ENCODE measurements at regions not wholly inside any gene's neighbourhood (a gene's known extent, or its start where the extent isn't known, plus 50 kb on each side); places are given as distances from the start of the nearest gene placed in this dataset.

- no peaks in the 10 kb centered on the region for H3K9me3 ChIP-seq (ENCODE audit: severe bottlenecking)
- no peaks in the 10 kb centered on the region for H3K36me3 ChIP-seq
- TF ChIP-seq, protein P1, sequence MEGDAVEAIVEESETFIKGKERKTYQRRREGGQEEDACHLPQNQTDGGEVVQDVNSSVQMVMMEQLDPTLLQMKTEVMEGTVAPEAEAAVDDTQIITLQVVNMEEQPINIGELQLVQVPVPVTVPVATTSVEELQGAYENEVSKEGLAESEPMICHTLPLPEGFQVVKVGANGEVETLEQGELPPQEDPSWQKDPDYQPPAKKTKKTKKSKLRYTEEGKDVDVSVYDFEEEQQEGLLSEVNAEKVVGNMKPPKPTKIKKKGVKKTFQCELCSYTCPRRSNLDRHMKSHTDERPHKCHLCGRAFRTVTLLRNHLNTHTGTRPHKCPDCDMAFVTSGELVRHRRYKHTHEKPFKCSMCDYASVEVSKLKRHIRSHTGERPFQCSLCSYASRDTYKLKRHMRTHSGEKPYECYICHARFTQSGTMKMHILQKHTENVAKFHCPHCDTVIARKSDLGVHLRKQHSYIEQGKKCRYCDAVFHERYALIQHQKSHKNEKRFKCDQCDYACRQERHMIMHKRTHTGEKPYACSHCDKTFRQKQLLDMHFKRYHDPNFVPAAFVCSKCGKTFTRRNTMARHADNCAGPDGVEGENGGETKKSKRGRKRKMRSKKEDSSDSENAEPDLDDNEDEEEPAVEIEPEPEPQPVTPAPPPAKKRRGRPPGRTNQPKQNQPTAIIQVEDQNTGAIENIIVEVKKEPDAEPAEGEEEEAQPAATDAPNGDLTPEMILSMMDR (IDR thresholded peaks at IDR 0.05; ENCODE audit: low read depth, low read length) = no peak
- no peak overlapping the region for H3K27ac ChIP-seq
- H3K27me3 ChIP-seq (ENCODE audit: insufficient read depth, low read depth, severe bottlenecking) = no peaks in the 10 kb centered on the region
- no peak overlapping the region for H3K4me3 ChIP-seq (ENCODE audit: low read depth, low read length)
- DNase-seq = no peak
These were observed 205.2 kb downstream of the TMEM26 start for GRCh38 chr10:61248013-61248412.

DNA sequence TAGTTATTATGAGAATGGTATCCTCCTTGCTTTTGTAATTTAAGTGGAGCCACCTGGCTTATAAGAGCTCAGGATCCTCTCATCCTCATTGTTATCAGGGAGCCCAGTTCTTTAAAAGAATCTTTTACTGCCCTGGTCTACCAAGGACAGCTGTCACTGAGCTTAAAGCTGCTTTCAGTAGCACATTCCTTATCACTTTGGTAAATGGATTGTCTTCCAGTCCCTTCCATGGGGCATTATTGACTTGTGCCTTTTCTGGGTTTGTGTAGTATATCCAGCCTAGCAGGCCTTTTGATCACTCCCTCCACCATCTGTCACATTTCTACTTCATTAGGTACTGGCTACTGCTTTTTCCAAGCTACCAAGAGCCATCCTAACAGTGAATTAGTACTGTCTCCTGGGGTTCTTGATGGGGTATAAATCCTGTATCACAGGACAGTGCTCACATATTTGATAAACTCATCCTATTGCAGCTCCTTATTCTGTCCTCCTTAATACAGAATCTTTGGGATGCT lies 208.9 kb downstream of the TMEM26 start:
- Histone ChIP-seq H3K36me3 (no peaks in the 10 kb centered on the region), H3K27me3 (ENCODE audit: insufficient read depth, low read depth, severe bottlenecking) (no peaks in the 10 kb centered on the region), H3K27ac (peak overlapping the region; percentile 48), H3K9me3 (ENCODE audit: severe bottlenecking) (no peaks in the 10 kb centered on the region), H3K4me3 (ENCODE audit: low read depth, low read length) (no peak overlapping the region)
- TF ChIP-seq, protein P1 (IDR thresholded peaks at IDR 0.05; ENCODE audit: low read depth, low read length) = no peak
- DNase-seq = peak; percentile 72

DNA sequence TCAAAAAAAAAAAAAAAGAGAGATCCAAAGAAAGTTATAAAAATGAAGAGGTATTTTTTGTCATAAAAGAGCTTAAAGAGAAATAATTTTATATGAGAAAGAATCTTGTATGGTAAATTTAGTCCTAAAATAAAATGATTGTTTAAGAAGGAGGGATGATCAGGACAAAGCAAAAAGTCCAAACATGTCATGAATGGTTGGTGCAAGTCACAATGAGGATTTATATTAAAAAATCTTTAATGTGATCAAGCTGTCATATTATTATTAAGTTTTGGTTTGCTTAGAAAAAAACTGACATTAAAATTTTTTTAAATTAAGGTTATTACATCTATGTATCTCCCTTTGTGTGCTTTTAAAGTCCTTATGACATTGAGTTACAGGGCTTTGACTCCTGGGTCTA lies 220.4 kb downstream of the TMEM26 start:
- Histone ChIP-seq H3K36me3 (no peaks in the 10 kb centered on the region), H3K4me3 (ENCODE audit: low read depth, low read length) (no peak overlapping the region), H3K27ac (no peak overlapping the region), H3K9me3 (ENCODE audit: severe bottlenecking) (peaks cover 12% of the 10 kb centered on the region), H3K27me3 (ENCODE audit: insufficient read depth, low read depth, severe bottlenecking) (no peaks in the 10 kb centered on the region)
- DNase-seq = no peak
- TF ChIP-seq, protein P1 (IDR thresholded peaks at IDR 0.05; ENCODE audit: low read depth, low read length) = no peak

DNA sequence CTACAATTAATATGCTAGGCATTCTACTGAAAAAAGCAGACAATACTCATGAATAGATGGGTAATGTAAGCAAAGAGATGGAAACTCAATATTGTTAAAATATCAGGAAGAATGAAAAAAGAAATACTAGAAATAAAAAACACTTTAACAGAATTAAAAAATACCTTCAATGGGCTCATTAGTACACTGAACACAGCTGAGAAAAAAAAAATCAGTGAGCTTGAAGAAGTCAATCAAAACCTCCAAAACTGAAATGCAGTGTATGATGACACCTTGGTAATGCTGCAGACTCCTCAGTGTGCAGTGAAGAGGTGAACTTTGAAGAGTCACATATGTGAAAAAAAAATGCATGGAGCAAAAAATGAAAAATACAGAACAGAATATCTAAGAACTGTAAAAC lies 227.2 kb downstream of the TMEM26 start:
- H3K9me3 ChIP-seq (ENCODE audit: severe bottlenecking) = peaks cover 11% of the 10 kb centered on the region
- no peaks in the 10 kb centered on the region for H3K36me3 ChIP-seq
- TF ChIP-seq, protein P1 (IDR thresholded peaks at IDR 0.05; ENCODE audit: low read depth, low read length) = no peak
- no peak overlapping the region for H3K27ac ChIP-seq
- no peaks in the 10 kb centered on the region for H3K27me3 ChIP-seq (ENCODE audit: insufficient read depth, low read depth, severe bottlenecking)
- no peak overlapping the region for H3K4me3 ChIP-seq (ENCODE audit: low read depth, low read length)
- DNase-seq = no peak

DNA sequence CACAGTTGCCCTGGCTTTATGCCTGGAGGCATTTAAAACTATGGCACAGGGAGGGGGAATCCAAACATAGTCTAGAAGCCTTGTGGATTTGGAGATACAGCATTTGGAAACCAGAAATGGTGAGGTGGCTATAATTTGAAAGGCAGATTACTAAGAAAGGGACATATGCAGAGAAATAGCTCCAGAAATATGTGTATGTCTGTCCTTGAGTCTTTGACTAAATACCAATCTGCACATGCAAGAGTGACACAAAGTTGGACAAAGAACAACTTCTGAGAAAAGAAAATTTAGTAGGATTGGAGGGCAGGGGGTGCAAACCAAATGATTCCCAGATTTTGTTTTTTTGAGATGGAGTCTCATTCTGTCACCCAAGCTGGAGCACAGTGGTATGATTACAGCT lies 229.6 kb downstream of the TMEM26 start:
- TF ChIP-seq, protein P1 (IDR thresholded peaks at IDR 0.05; ENCODE audit: low read depth, low read length) = no peak
- no peak for DNase-seq
- peaks cover 11% of the 10 kb centered on the region for H3K9me3 ChIP-seq (ENCODE audit: severe bottlenecking)

GRCh38 chr10:61219696-61220095 lies 233.5 kb downstream of the TMEM26 start:
- Histone ChIP-seq H3K27ac (no peak overlapping the region), H3K27me3 (ENCODE audit: insufficient read depth, low read depth, severe bottlenecking) (no peaks in the 10 kb centered on the region), H3K4me3 (ENCODE audit: low read depth, low read length) (no peak overlapping the region), H3K9me3 (ENCODE audit: severe bottlenecking) (no peaks in the 10 kb centered on the region), H3K36me3 (no peaks in the 10 kb centered on the region)
- TF ChIP-seq, protein P1 (IDR thresholded peaks at IDR 0.05; ENCODE audit: low read depth, low read length) = no peak
- DNase-seq = no peak

More for the DNA sequence above, 229.6 kb downstream of the TMEM26 start:
- Histone ChIP-seq H3K27ac (no peak overlapping the region), H3K27me3 (ENCODE audit: insufficient read depth, low read depth, severe bottlenecking) (no peaks in the 10 kb centered on the region), H3K36me3 (no peaks in the 10 kb centered on the region), H3K4me3 (ENCODE audit: low read depth, low read length) (no peak overlapping the region)
